GM12873 (cell line): ENCODE measurements at regions not wholly inside any gene's neighbourhood (a gene's known extent, or its start where the extent isn't known, plus 50 kb on each side); places are given as distances from the start of the nearest gene placed in this dataset.

Experiments used
- TF ChIP-seq, protein P1 (sequence below): IDR thresholded peaks from 2 replicates; pipeline ENCODE4 v1.5.1; 2012; ENCODE audit warnings: low read depth, mild to moderate bottlenecking, moderate library complexity, low read length, control low read depth; ENCODE audit not compliant: insufficient read depth; ENCODE audit errors: missing control alignments

DNA sequence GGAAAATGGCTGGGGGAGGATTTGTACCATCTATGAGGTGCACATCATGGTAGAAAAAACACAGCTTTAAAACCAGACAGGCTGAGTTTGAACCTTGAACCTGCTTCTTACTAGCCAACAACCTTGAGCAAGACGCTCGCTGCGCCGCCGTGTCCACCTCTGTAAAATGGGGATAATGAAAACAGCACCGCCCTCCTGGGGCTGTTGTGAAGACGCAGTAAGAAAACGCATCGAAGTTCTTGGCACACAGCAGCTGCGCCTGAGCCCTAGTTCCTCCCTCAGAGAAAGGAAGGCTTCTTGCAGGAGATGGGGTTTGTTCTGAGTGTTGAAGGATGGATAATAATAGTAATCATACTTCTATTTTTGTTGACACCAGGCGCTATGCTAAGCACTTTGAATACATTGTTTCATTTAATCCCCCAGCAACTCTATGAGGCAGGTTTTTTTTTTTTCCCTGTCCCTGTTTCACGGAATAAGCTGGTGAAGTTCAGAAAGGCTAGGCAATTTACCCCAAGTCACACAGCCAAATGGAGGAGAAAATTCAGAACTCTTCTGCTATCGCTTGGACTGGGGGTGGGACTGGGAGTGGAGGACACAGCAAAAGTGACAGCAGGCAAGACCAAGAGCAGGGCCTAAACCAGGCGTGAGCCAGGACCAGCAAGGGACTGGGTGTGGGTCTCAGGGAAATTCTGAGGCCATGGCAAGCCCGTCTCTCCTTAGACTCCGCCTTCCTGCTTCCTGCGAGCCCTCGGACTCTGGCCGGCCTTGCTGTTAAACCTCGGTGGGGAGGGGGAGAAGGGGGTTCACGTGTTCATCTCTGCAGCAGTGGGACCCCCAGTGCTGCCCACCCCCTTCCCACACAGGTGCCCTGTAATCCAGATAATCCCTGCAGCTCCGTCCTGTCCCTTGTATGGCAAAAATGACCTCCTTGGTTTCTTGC is 97.5 kb downstream of the LRRC74A start:
- TF ChIP-seq, protein P1, sequence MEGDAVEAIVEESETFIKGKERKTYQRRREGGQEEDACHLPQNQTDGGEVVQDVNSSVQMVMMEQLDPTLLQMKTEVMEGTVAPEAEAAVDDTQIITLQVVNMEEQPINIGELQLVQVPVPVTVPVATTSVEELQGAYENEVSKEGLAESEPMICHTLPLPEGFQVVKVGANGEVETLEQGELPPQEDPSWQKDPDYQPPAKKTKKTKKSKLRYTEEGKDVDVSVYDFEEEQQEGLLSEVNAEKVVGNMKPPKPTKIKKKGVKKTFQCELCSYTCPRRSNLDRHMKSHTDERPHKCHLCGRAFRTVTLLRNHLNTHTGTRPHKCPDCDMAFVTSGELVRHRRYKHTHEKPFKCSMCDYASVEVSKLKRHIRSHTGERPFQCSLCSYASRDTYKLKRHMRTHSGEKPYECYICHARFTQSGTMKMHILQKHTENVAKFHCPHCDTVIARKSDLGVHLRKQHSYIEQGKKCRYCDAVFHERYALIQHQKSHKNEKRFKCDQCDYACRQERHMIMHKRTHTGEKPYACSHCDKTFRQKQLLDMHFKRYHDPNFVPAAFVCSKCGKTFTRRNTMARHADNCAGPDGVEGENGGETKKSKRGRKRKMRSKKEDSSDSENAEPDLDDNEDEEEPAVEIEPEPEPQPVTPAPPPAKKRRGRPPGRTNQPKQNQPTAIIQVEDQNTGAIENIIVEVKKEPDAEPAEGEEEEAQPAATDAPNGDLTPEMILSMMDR = no peak

DNA sequence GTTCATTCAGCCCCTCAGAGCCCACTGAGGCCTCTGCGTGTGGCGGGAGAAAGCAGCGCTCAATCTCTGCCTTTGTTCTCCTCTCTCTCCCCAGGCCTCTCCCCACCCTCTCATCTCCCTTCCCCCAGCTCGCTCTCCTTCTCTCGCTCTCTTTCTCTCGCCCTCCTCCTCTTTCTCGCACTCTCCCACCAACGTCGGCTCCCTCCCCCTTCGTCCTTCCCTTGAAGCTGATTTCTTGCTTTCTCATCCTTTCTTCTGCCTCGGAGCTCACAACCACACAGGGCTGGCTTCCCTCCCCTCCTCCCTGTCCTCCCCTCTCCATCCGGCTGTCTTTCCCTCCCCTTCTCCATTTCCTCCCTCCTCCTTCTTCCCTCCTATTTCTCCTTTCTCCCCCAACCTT is 96.4 kb downstream of the LRRC74A start:
- TF ChIP-seq, protein P1 = no peak

DNA sequence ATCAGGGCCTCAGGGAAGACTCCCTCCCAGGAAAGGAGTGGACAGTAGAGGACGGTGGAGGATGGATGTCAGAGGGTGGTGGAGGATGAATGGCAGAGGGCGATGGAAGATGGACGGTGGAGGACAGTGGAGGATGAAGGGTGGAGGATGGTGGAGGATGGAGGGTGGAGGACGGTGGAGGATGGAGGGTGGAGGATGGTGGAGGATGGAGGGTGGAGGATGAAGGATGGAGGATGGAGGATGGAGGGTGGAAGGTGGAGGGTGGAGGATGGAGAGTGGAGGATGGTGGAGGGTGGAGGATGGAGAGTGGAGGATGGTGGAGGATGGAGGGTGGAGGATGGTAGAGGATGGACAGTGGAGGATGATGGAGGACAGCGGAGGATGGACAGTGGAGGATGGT is 95.9 kb downstream of the LRRC74A start:
- TF ChIP-seq, protein P1 = no peak

DNA sequence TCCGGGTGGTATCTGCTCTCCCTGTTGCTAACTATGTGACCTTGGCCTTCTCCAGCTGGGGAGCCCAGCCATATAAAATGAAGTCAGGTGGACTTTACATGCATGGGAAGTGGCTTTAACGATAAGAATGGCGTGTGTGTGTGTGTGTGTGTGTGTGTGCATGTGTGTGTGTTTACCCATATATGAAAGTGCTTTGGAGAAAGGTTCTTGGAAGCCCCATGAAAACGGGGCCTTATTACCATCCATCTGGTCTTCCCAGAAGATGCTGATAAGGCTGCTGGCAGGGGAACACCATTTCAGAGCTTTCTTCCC is 94.8 kb downstream of the LRRC74A start:
- TF ChIP-seq, protein P1 = no peak

DNA sequence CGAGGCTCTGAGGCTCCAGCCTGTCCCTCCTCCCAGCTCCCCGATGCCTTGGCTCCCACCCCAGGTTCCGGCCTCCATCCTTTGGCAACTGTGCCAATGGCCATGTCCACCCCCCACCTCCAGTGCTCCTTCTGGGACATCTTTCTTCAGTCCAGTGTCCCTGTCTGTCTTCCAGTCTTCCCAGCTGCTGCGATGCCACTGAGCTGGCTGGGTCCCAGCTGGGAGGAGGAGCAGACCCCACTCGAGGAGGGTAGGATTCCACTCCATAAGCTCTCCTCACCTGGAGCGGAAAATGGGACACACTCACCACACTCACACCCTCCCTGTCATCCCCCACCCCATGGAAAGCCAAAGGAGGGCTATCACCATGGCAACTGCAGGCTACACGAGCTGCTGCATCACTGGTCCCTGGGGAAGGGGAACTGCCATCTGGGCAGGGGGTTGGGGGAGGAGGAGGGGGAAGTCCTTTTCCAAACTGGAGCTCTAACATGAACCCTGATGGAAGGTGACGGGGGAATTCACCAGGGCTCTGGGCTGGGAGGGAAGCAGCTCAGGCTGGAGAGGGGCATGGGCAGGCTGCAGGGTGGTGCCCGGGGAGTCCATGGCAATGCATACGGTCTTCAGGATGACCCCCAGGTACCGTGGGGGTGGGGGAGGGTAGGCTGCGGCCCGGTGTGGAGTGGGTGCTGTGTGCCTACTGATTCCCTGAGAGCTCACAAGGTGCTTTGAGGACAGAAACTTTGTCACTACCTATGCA is 94.3 kb downstream of the LRRC74A start:
- TF ChIP-seq, protein P1 = no peak

DNA sequence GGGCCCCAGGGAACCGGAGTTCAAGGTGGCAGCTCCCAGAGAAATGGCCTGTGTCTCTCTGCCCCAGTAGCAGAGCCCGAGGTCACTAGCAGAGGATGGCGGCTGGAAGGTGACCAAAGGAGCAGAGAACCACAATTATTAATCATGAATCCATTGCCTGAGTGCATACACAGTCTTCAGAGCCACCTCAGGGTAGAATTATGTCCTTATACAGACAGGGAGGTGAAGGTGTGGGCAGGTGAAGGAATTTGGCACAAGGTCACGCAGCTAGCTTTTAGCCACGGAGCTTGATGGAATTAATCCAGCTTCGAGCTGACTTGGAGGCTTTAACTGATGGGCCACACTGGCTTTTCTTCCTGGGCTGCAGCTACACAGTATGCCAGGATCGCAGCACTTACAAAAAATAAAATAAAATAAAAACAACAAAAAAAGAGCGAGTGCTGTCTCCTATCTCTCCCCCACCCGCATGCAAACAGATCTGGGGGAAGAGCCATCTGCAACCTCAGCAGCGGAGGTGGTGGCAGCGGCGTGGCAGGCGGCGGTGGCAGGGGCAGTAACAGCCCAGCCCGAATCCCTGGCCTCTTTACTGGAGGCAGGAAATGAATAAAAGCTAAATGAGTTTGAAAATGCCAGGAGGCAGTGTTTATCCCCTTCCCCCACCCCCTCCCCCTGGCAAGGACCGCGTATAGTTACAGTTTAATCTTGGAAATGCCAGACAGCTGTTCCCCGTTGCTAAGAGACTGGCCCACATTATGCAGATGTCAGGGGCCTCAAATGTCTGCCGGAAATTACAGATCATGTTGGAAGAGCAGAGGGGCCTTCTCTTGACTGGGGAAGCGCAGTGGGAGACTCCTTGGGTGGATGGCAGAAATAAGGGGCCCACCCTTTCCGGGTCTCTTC is 93.5 kb downstream of the LRRC74A start:
- TF ChIP-seq, protein P1 = no peak
